ENCODE measurements at regions not wholly inside any gene's neighbourhood (a gene's known extent, or its start where the extent isn't known, plus 50 kb on each side); places are given as distances from the start of the nearest gene placed in this dataset.

DNA sequence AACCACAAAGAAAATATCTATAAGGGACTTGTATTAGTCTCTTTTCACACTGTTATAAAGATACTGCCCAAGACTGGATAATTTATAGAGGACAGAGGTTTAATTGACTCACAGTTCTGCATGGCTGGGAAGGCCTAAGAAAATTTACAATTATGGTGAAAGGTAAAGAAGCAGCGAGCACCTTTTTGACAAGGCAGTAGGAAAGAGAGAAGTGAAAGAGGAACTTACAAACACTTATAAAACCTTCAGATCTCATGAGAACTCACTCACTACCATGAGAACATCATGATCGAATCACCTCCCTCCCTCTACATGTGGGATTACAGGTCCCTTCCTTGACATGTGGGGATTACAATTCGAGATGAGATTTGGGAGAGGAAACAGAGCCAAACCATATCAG is 856.0 kb downstream of the TRAM1L1 start:
- H4K20me1 ChIP-seq (ENCODE audit: insufficient read depth), result no peaks in the 10 kb centered on the region
- H3K9me3 ChIP-seq (ENCODE audit: low read depth), result no peaks in the 10 kb centered on the region
- 9 to 16% methylated on average over 3 of the region's 3 CpGs for WGBS, 2 experiments (ENCODE audit: low coverage in 1 of 2, low lambda C conversion rate in 2 of 2, missing lambda C conversion rate in 2 of 2)
- no peak overlapping the region for H3K4me2 ChIP-seq (ENCODE audit: unreplicated experiment)
- no peak for DNase-seq
- TF ChIP-seq EZH2phosphoT487 (IDR thresholded peaks at IDR 0.05; ENCODE audit: insufficient read depth, low read depth), result no peak
- H3K4me3 ChIP-seq, result no peak overlapping the region
- no peaks in the 10 kb centered on the region for H3K79me2 ChIP-seq (ENCODE audit: insufficient read depth)
- no peaks in the 10 kb centered on the region for H3K4me1 ChIP-seq (ENCODE audit: insufficient read depth)
- in situ Hi-C loops (cut with MboI), result no loop called here
- no peak overlapping the region for H3K9ac ChIP-seq
- no peak overlapping the region for H2AFZ ChIP-seq
- H3K9me2 ChIP-seq (ENCODE audit: insufficient read depth), result no peaks in the 10 kb centered on the region
- H3F3A ChIP-seq (ENCODE audit: insufficient read depth), result no peaks in the 10 kb centered on the region
- no peaks in the 10 kb centered on the region for H3K27me3 ChIP-seq (replicated peaks; ENCODE audit: insufficient read depth)
- no peak overlapping the region for H3K27ac ChIP-seq
- no peaks in the 10 kb centered on the region for H3K36me3 ChIP-seq (ENCODE audit: low read depth)

DNA sequence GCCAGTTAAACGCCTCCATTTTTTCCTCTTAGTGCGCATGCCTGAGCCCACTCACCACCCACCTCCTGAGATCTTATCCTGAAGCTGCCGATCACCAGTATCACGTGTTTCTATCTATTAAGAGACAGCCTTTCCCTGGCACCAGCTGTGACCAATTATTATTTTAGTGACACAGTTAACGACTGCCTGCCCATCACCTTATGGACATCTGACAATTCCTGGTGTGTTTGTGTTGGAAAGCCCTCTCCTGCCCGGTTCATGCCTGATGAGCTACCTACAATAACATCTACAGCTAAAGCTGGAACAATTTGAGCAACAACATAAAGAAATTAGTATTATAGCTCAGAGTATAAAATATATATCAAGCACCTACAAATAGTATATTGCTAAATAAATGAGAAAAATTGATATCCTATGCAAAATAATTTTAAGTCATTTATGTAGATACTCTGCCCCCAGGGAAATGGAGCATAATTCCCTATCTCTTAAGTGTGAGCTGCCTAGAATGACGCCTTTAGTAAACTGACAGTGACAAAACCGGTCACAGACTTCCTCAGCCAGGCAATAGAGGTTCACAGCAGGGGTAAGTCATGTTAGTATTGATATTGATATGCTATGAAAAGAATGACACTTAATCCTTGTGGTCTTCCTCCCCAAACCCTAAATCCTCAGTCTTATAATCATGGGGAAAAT is 862.2 kb downstream of the TRAM1L1 start:
- H3K4me3 ChIP-seq, result no peak overlapping the region
- WGBS, 2 experiments (ENCODE audit: low coverage in 1 of 2, low lambda C conversion rate in 2 of 2, missing lambda C conversion rate in 2 of 2), result 25 to 32% methylated on average over 8 of the region's 8 CpGs
- H3F3A ChIP-seq (ENCODE audit: insufficient read depth), result no peaks in the 10 kb centered on the region
- TF ChIP-seq EZH2phosphoT487 (IDR thresholded peaks at IDR 0.05; ENCODE audit: insufficient read depth, low read depth) (no peak), EZH2 (IDR thresholded peaks at IDR 0.05; ENCODE audit: insufficient read depth, poor library complexity, severe bottlenecking) (no peak)
- H3K9me3 ChIP-seq (ENCODE audit: low read depth), result no peaks in the 10 kb centered on the region
- H3K27ac ChIP-seq, result no peak overlapping the region
- H3K36me3 ChIP-seq (ENCODE audit: low read depth), result no peaks in the 10 kb centered on the region
- no peak for DNase-seq
- no peak overlapping the region for H3K9ac ChIP-seq
- no peak overlapping the region for H3K4me2 ChIP-seq (ENCODE audit: unreplicated experiment)
- no peak overlapping the region for H2AFZ ChIP-seq
- no peaks in the 10 kb centered on the region for H3K27me3 ChIP-seq (replicated peaks; ENCODE audit: insufficient read depth)
- no peaks in the 10 kb centered on the region for H3K79me2 ChIP-seq (ENCODE audit: insufficient read depth)
- H3K9me2 ChIP-seq (ENCODE audit: insufficient read depth), result no peaks in the 10 kb centered on the region
- no peaks in the 10 kb centered on the region for H3K4me1 ChIP-seq (ENCODE audit: insufficient read depth)
- H4K20me1 ChIP-seq (ENCODE audit: insufficient read depth), result no peaks in the 10 kb centered on the region
- in situ Hi-C loops (cut with MboI), result no loop called here

DNA sequence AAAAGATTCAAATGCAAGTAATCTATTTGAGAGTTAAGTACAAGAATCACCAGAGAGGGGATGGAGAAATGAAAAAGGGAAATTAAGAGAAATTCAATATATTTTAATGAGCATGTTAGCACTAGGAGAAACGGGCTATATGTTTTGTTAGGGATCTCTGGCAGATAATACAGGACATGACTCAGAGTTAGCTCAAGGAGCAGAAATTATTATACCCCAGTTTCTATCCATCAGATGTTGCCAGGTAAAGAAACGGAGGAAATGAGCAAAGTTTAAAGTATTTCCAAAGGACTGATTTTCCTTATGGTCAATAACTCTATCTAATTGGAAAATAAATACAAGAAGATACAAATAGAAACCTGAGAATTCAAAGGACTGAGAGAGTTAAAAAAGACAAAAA is 867.6 kb downstream of the TRAM1L1 start:
- in situ Hi-C loops (cut with MboI), result no loop called here
- no peaks in the 10 kb centered on the region for H3K4me1 ChIP-seq (ENCODE audit: insufficient read depth)
- H3K27me3 ChIP-seq (replicated peaks; ENCODE audit: insufficient read depth), result no peaks in the 10 kb centered on the region
- H3K27ac ChIP-seq, result no peak overlapping the region
- H3K36me3 ChIP-seq (ENCODE audit: low read depth), result no peaks in the 10 kb centered on the region
- H3K4me2 ChIP-seq (ENCODE audit: unreplicated experiment), result no peak overlapping the region
- H2AFZ ChIP-seq, result no peak overlapping the region
- WGBS, 2 experiments (ENCODE audit: low coverage in 1 of 2, low lambda C conversion rate in 2 of 2, missing lambda C conversion rate in 2 of 2), result 11 to 13% methylated on average over 2 of the region's 2 CpGs
- H3F3A ChIP-seq (ENCODE audit: insufficient read depth), result no peaks in the 10 kb centered on the region
- H3K9me3 ChIP-seq (ENCODE audit: low read depth), result no peaks in the 10 kb centered on the region
- no peak overlapping the region for H3K4me3 ChIP-seq
- TF ChIP-seq EZH2phosphoT487 (IDR thresholded peaks at IDR 0.05; ENCODE audit: insufficient read depth, low read depth) (no peak), EZH2 (IDR thresholded peaks at IDR 0.05; ENCODE audit: insufficient read depth, poor library complexity, severe bottlenecking) (no peak)
- no peaks in the 10 kb centered on the region for H3K9me2 ChIP-seq (ENCODE audit: insufficient read depth)
- no peaks in the 10 kb centered on the region for H4K20me1 ChIP-seq (ENCODE audit: insufficient read depth)
- no peak for DNase-seq
- H3K9ac ChIP-seq, result no peak overlapping the region
- no peaks in the 10 kb centered on the region for H3K79me2 ChIP-seq (ENCODE audit: insufficient read depth)

DNA sequence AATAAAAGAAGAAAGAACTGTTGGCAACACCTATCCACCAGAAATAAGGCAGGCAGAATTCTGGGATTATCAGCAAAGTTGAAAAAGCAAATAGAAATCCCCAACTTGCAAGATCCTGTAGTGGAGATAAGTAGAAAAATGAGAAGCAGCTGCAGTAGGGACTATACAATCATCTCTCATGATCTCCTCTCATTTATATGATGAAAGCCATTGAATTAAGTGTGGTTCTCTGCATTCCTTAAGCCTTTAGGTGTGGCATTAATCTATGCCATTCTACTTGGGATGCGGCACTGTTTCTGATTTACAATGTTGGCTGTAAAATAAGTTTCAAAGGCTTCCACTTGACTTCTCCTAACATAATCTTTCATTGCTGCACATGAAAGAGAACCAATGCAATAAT is 869.8 kb downstream of the TRAM1L1 start:
- Histone ChIP-seq H3K36me3 (ENCODE audit: low read depth) (no peaks in the 10 kb centered on the region), H3K4me3 (no peak overlapping the region), H3K9ac (no peak overlapping the region), H4K20me1 (ENCODE audit: insufficient read depth) (no peaks in the 10 kb centered on the region), H3K4me2 (ENCODE audit: unreplicated experiment) (no peak overlapping the region), H3K9me2 (ENCODE audit: insufficient read depth) (no peaks in the 10 kb centered on the region), H3K4me1 (ENCODE audit: insufficient read depth) (no peaks in the 10 kb centered on the region), H3K79me2 (ENCODE audit: insufficient read depth) (no peaks in the 10 kb centered on the region), H3K27ac (no peak overlapping the region), H3K9me3 (ENCODE audit: low read depth) (no peaks in the 10 kb centered on the region), H3K27me3 (replicated peaks; ENCODE audit: insufficient read depth) (no peaks in the 10 kb centered on the region), H3F3A (ENCODE audit: insufficient read depth) (no peaks in the 10 kb centered on the region), H2AFZ (no peak overlapping the region)
- in situ Hi-C loops (cut with MboI), result no loop called here
- TF ChIP-seq EZH2phosphoT487 (IDR thresholded peaks at IDR 0.05; ENCODE audit: insufficient read depth, low read depth), result no peak
- no peak for DNase-seq
- 0% methylated on average over 1 of the region's 1 CpG for WGBS, 2 experiments (ENCODE audit: low coverage in 1 of 2, low lambda C conversion rate in 2 of 2, missing lambda C conversion rate in 2 of 2)

DNA sequence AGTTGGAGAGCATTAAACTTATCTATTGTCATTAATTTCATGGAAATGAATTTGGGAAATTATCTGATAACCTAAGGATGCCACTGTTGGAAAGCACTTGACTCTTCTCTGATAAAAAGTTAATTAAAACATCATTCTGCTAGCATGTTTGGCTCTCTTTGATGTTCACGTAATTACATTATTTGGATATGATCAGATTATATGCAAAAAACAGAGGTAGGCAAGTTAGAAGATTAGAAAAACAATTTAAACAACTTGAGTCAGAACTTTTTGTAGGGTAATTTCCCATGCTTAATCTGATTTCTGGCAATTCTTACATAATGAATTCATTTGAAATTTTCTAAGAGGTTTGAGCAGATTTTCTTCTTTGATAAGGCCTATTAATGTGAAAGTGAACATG is 882.9 kb downstream of the TRAM1L1 start:
- WGBS, 2 experiments (ENCODE audit: low coverage in 1 of 2, low lambda C conversion rate in 2 of 2, missing lambda C conversion rate in 2 of 2), result 12 to 17% methylated on average over 1 of the region's 1 CpG
- no peaks in the 10 kb centered on the region for H3K27me3 ChIP-seq (replicated peaks; ENCODE audit: insufficient read depth)
- no peaks in the 10 kb centered on the region for H3K36me3 ChIP-seq (ENCODE audit: low read depth)
- no peak for TF ChIP-seq EZH2 (IDR thresholded peaks at IDR 0.05; ENCODE audit: insufficient read depth, poor library complexity, severe bottlenecking)
- no peak for TF ChIP-seq EZH2phosphoT487 (IDR thresholded peaks at IDR 0.05; ENCODE audit: insufficient read depth, low read depth)
- no peak overlapping the region for H3K4me2 ChIP-seq (ENCODE audit: unreplicated experiment)
- H3K4me3 ChIP-seq, result no peak overlapping the region
- no peaks in the 10 kb centered on the region for H4K20me1 ChIP-seq (ENCODE audit: insufficient read depth)
- no peak overlapping the region for H3K27ac ChIP-seq
- in situ Hi-C loops (cut with MboI), result no loop called here
- no peak overlapping the region for H2AFZ ChIP-seq
- no peaks in the 10 kb centered on the region for H3K9me3 ChIP-seq (ENCODE audit: low read depth)
- H3K9ac ChIP-seq, result no peak overlapping the region
- H3F3A ChIP-seq (ENCODE audit: insufficient read depth), result no peaks in the 10 kb centered on the region
- no peaks in the 10 kb centered on the region for H3K9me2 ChIP-seq (ENCODE audit: insufficient read depth)
- no peaks in the 10 kb centered on the region for H3K79me2 ChIP-seq (ENCODE audit: insufficient read depth)
- DNase-seq, result no peak
- H3K4me1 ChIP-seq (ENCODE audit: insufficient read depth), result no peaks in the 10 kb centered on the region

Measured in GM23248 (cell line).